ENCODE measurements at regions not wholly inside any gene's neighbourhood (a gene's known extent, or its start where the extent isn't known, plus 50 kb on each side); places are given as distances from the start of the nearest gene placed in this dataset.

GRCh38 chr20:51127713-51128112 is 104.8 kb upstream of the KCNG1 start:
- no peak for TF ChIP-seq ELF1 (IDR thresholded peaks at IDR 0.05)
- no peak for TF ChIP-seq CTCF (IDR thresholded peaks at IDR 0.05)
- no peak for TF ChIP-seq YY1 (IDR thresholded peaks at IDR 0.05; ENCODE audit: low read depth)
- TF ChIP-seq TCF12 (IDR thresholded peaks at IDR 0.05): no peak
- TF ChIP-seq GABPA (IDR thresholded peaks at IDR 0.05; ENCODE audit: low read depth): no peak
- TF ChIP-seq MAX (IDR thresholded peaks at IDR 0.05; ENCODE audit: low read depth): no peak
- TF ChIP-seq EZH2phosphoT487 (IDR thresholded peaks at IDR 0.05; ENCODE audit: borderline replicate concordance, low read depth): no peak
- TF ChIP-seq EP300 (IDR thresholded peaks at IDR 0.05; ENCODE audit: borderline replicate concordance in 1 of 2, low read depth in 1 of 2, low read length in 1 of 2): no peak
- TF ChIP-seq NFIC (IDR thresholded peaks at IDR 0.05; ENCODE audit: borderline replicate concordance): no peak
- TF ChIP-seq ZBTB33 (IDR thresholded peaks at IDR 0.05; ENCODE audit: borderline replicate concordance, low read depth): no peak

Data from SK-N-SH (cell line).